Transverse colon (tissue), 3 donors: ENCODE measurements at regions not wholly inside any gene's neighbourhood (a gene's known extent, or its start where the extent isn't known, plus 50 kb on each side); places are given as distances from the start of the nearest gene placed in this dataset.

Experiments
- CTCF ChIP-seq, 5 experiments: fragments of 200-600 bp in 3 of 5; fragments of 450-650 bp in 2 of 5; sonication (generic) in 3 of 5; IDR thresholded peaks; 1 replicate in 2 of 5; 2 replicates in 3 of 5; pipeline ENCODE4 v1.5.1; 2016 to 2017; ENCODE audit warnings: antibody characterized with exemption in 5 of 5, inconsistent platforms in 3 of 5, mild to moderate bottlenecking in 2 of 5, moderate library complexity in 1 of 5
- EP300 ChIP-seq: sonication (generic); formaldehyde crosslinking; IDR thresholded peaks from one replicate; pipeline ENCODE4 v1.6.1; 2017; ENCODE audit warnings: antibody characterized with exemption, low read depth

GRCh38 chr15:96411056-96412031, 80.8 kb downstream of the NR2F2 start:
- no peak for TF ChIP-seq CTCF (IDR thresholded peaks at IDR 0.05)
- no peak for TF ChIP-seq EP300
